KMS-11 (cell line): ENCODE measurements at regions not wholly inside any gene's neighbourhood (a gene's known extent, or its start where the extent isn't known, plus 50 kb on each side); places are given as distances from the start of the nearest gene placed in this dataset.

Source experiments
- H2AFZ ChIP-seq: fragments of 200-600 bp; sonication (generic); 2 replicates; pipeline ENCODE4 v1.6.1; 2016; ENCODE audit warnings: antibody characterized with exemption, mixed run types, low read depth
- H3K27ac ChIP-seq: fragments of 200-600 bp; sonication (generic); 2 replicates; pipeline ENCODE4 v1.6.1; 2016; ENCODE audit warnings: mild to moderate bottlenecking, mixed run types
- H3K27me3 ChIP-seq: fragments of 200-600 bp; sonication (generic); 2 replicates; pipeline ENCODE4 v1.6.1; 2017; ENCODE audit warnings: mild to moderate bottlenecking, low read depth, mixed run types, moderate library complexity; ENCODE audit not compliant: insufficient read depth
- H3K36me3 ChIP-seq: fragments of 200-600 bp; sonication (generic); 2 replicates; pipeline ENCODE4 v1.6.1; 2017; ENCODE audit warnings: mild to moderate bottlenecking, mixed run types; ENCODE audit not compliant: insufficient read depth
- H3K4me1 ChIP-seq: fragments of 200-600 bp; sonication (generic); 2 replicates; pipeline ENCODE4 v1.6.1; 2016; ENCODE audit warnings: mild to moderate bottlenecking, low read depth, mixed run types; ENCODE audit not compliant: poor library complexity, severe bottlenecking
- H3K4me2 ChIP-seq: fragments of 200-600 bp; sonication (generic); 2 replicates; pipeline ENCODE4 v1.7.0; 2016; ENCODE audit warnings: mild to moderate bottlenecking, mixed run types
- H3K4me3 ChIP-seq: fragments of 200-600 bp; sonication (generic); IDR thresholded peaks from 2 replicates; pipeline ENCODE4 v1.6.1; 2017; ENCODE audit warnings: low read depth, low read length, mixed read lengths; ENCODE audit not compliant: insufficient read depth
- H3K79me2 ChIP-seq: fragments of 200-600 bp; sonication (generic); 2 replicates; pipeline ENCODE4 v1.6.1; 2016; ENCODE audit warnings: low read depth, mixed run types; ENCODE audit not compliant: insufficient read depth
- H3K9ac ChIP-seq: fragments of 200-600 bp; sonication (generic); 2 replicates; pipeline ENCODE4 v1.6.1; 2016; ENCODE audit warnings: mild to moderate bottlenecking, mixed run types
- H4K20me1 ChIP-seq: fragments of 200-600 bp; sonication (generic); 2 replicates; pipeline ENCODE4 v1.6.1; 2016; ENCODE audit warnings: mild to moderate bottlenecking, mixed run types; ENCODE audit not compliant: insufficient read depth
- CTCF ChIP-seq: fragments of 200-600 bp; sonication (generic); conservative IDR thresholded peaks from 2 replicates; pipeline ENCODE4 v1.6.1; 2017; ENCODE audit warnings: low read depth, mild to moderate bottlenecking, antibody characterized with exemption, low read length, moderate library complexity, mixed read lengths

DNA sequence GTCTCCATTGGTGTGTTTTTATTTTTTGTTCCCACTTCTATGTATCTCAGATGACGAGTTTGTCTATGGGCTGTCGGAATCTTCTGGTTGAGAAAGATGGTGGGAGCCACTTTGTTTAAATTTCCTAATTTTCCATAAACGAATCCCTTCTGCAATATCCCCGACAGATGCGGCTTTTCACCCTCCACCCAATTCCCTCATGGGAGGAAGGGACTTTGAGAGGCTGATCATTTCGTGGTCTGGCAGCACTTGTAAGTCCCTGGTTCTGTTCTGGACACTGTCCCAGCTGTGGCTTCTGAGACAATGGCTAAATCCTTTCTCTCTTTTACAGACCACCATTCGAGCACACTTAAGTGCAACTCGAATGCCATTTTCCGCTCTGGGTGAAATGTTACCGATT is 72.2 kb upstream of the PUDP start:
- H4K20me1 ChIP-seq, result no peaks in the 10 kb centered on the region
- H3K27me3 ChIP-seq, result no peaks in the 10 kb centered on the region
- TF ChIP-seq CTCF, result no peak
- H2AFZ ChIP-seq, result no peak overlapping the region
- H3K36me3 ChIP-seq, result no peaks in the 10 kb centered on the region
- no peak overlapping the region for H3K9ac ChIP-seq
- no peak overlapping the region for H3K4me2 ChIP-seq
- H3K4me3 ChIP-seq, result no peak overlapping the region
- no peak overlapping the region for H3K27ac ChIP-seq
- H3K4me1 ChIP-seq, result no peaks in the 10 kb centered on the region
- H3K79me2 ChIP-seq, result no peaks in the 10 kb centered on the region

- Histone ChIP-seq H3K27ac (no peak overlapping the region), H3K9ac (no peak overlapping the region), H3K4me2 (no peak overlapping the region), H2AFZ (no peak overlapping the region), H3K27me3 (no peaks in the 10 kb centered on the region), H4K20me1 (no peaks in the 10 kb centered on the region), H3K4me1 (no peaks in the 10 kb centered on the region), H3K36me3 (no peaks in the 10 kb centered on the region), H3K79me2 (no peaks in the 10 kb centered on the region), H3K4me3 (no peak overlapping the region)
- TF ChIP-seq CTCF, result no peak
These were observed 71.3 kb upstream of the PUDP start for GRCh38 chrX:7219153-7219705.

DNA sequence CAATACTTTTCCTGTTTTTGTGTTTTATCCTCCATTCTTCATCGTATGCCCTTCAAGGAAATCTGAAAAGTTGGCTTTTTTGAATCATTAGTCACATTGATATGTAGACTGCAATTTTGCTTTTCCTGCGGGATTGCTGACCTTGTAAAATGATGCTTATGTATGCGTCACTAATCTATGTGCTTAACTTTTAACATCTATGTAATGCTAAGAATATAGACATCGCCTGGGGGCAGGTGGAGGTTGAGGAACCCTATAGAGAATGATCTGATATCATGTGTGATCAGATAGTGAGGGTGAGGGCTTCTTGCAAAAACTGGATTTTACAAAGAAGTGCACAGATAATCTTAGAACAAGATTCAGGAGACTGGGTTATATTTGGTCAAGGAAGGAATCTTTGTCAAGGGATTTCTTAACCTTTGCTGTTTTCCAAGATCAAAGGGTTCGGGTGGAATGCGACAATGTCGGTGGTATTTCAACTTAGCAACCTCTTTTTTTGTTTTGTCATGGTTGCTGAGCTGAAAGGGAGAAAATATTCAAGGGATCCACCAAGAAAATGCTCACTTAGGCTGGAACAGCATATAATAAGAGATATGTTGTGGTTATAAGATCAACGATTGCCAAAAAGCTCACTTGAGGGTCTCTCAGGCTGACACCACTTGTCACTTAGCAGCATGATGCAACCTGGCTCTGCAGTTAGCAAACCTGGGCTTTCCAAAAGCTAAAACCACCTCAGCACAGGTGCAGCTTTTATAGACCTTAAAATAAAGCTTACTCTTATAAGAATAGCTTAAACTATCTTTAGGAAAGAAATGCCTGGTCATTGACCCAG is 70.6 kb upstream of the PUDP start:
- Histone ChIP-seq H2AFZ (no peak overlapping the region), H3K27me3 (no peaks in the 10 kb centered on the region), H3K4me2 (no peak overlapping the region), H3K4me3 (no peak overlapping the region), H3K27ac (no peak overlapping the region), H3K79me2 (no peaks in the 10 kb centered on the region), H3K9ac (no peak overlapping the region), H3K4me1 (no peaks in the 10 kb centered on the region), H3K36me3 (no peaks in the 10 kb centered on the region), H4K20me1 (no peaks in the 10 kb centered on the region)
- no peak for TF ChIP-seq CTCF

DNA sequence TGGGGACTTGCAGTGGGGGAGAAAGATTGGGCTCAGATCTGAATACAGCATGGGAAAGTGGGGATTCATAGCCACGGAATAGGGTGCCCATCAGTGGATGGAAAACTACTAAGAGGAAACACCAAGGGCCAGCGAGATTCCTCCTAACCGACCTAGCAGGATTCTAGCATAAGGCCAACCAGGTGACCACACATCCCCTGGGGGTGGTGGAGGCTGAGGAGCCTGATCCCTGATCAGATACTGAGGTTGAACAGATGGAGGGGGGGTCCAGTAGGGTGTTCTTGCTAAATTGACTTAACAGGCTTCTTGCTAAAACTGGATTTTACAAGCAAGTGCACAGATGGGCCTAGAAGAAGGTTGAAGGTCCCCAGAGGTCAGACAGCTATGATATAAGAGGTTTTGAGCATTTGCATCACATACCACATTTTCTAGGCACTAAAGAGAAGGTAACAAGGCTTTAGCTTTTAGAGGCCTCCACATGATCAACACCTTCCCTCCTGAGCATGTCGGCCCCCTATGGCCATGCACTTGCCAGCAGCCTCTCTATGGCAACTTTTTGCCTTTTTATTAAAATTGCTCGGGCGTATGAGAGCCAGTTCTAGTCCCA is 69.1 kb upstream of the PUDP start:
- Histone ChIP-seq H3K4me2 (no peak overlapping the region), H3K4me3 (no peak overlapping the region), H2AFZ (no peak overlapping the region), H3K4me1 (no peaks in the 10 kb centered on the region), H3K9ac (no peak overlapping the region), H3K36me3 (no peaks in the 10 kb centered on the region), H3K27ac (no peak overlapping the region), H3K79me2 (no peaks in the 10 kb centered on the region), H4K20me1 (no peaks in the 10 kb centered on the region), H3K27me3 (no peaks in the 10 kb centered on the region)
- no peak for TF ChIP-seq CTCF
